HepG2 (cell line): ENCODE measurements at regions not wholly inside any gene's neighbourhood (a gene's known extent, or its start where the extent isn't known, plus 50 kb on each side); places are given as distances from the start of the nearest gene placed in this dataset.
A peak's percentile ranks its signal among the peaks of the same experiment; 100 is the strongest.

ENCODE experiments used
- ATF7 ChIP-seq, 2 experiments: fragments of 450-650 bp in 1 of 2; sonication (generic) in 1 of 2; formaldehyde crosslinking in 1 of 2; IDR thresholded peaks; 2 replicates each; pipeline versions ENCODE4 v1.4.0 to v1.6.1; 2016 to 2020; ENCODE audit warnings: antibody characterized with exemption in 1 of 2, mild to moderate bottlenecking in 1 of 2, missing genetic modification reagents in 1 of 2
- CEBPG ChIP-seq: IDR thresholded peaks from 2 replicates; pipeline ENCODE4 v1.6.1; 2016
- GABPB1 ChIP-seq: IDR thresholded peaks from 2 replicates; pipeline ENCODE4 v1.6.1; 2016; ENCODE audit warnings: mild to moderate bottlenecking, missing genetic modification reagents, moderate library complexity, missing compliant biosample characterization
- GATAD2A ChIP-seq: IDR thresholded peaks from 2 replicates; pipeline ENCODE4 v1.6.1; 2016
- JUN ChIP-seq: sonication (generic); formaldehyde crosslinking; IDR thresholded peaks from 2 replicates; pipeline ENCODE4 v1.4.0; 2020; ENCODE audit warnings: mild to moderate bottlenecking, missing genetic modification reagents
- KDM5B ChIP-seq: sonication (generic); formaldehyde crosslinking; IDR thresholded peaks from 2 replicates; pipeline ENCODE4 v1.4.0; 2020; ENCODE audit warnings: missing genetic modification reagents, mild to moderate bottlenecking, borderline replicate concordance
- MAFF ChIP-seq: IDR thresholded peaks from 2 replicates; pipeline ENCODE4 v1.6.1; 2011; ENCODE audit warnings: low read depth, low read length, improper control_type of control experiment
- MAFG ChIP-seq: sonication (generic); formaldehyde crosslinking; IDR thresholded peaks from 2 replicates; pipeline ENCODE4 v1.5.1; 2020; ENCODE audit warnings: mild to moderate bottlenecking, missing genetic modification reagents
- MEIS1 ChIP-seq: sonication (generic); formaldehyde crosslinking; IDR thresholded peaks from 2 replicates; pipeline ENCODE4 v1.9.0; 2021; ENCODE audit warnings: mild to moderate bottlenecking, missing genetic modification reagents, moderate library complexity, borderline replicate concordance
- MEIS2 ChIP-seq: sonication (generic); formaldehyde crosslinking; IDR thresholded peaks from 2 replicates; pipeline ENCODE4 v1.9.0; 2021; ENCODE audit warnings: mild to moderate bottlenecking, missing genetic modification reagents
- NCOR1 ChIP-seq: fragments of 200-600 bp; sonication (generic); IDR thresholded peaks from 2 replicates; pipeline ENCODE4 v1.7.0; 2017; ENCODE audit warnings: antibody characterized with exemption, low read length, borderline replicate concordance
- NR2C2 ChIP-seq: sonication (generic); formaldehyde crosslinking; IDR thresholded peaks from 2 replicates; pipeline ENCODE4 v1.4.0; 2020; ENCODE audit warnings: missing genetic modification reagents, mild to moderate bottlenecking, moderate library complexity, borderline replicate concordance
- ZNF570 ChIP-seq: sonication (generic); formaldehyde crosslinking; IDR thresholded peaks from 2 replicates; pipeline ENCODE4 v1.4.0; 2020; ENCODE audit warnings: mild to moderate bottlenecking, missing genetic modification reagents, borderline replicate concordance
- TF ChIP-seq, protein P1 (sequence below), 2 experiments: fragments of 450-650 bp in 1 of 2; sonication (generic) in 1 of 2; formaldehyde crosslinking; IDR thresholded peaks; 2 replicates each; pipeline versions ENCODE4 v1.5.0 to v1.8.0; 2020 to 2022; ENCODE audit warnings: mild to moderate bottlenecking in 1 of 2, missing genetic modification reagents in 1 of 2
- TF ChIP-seq, protein P2 (sequence below): sonication (generic); formaldehyde crosslinking; IDR thresholded peaks from 2 replicates; pipeline ENCODE4 v1.4.0; 2020; ENCODE audit warnings: low read depth, missing genetic modification reagents
- TF ChIP-seq, protein P3 (sequence below): sonication (generic); IDR thresholded peaks from 2 replicates; pipeline ENCODE4 v1.6.1; 2016; ENCODE audit warnings: low read depth, borderline replicate concordance
- TF ChIP-seq, protein P4 (sequence below): sonication (generic); formaldehyde crosslinking; IDR thresholded peaks from 2 replicates; pipeline ENCODE4 v1.9.0; 2021; ENCODE audit warnings: missing genetic modification reagents, borderline replicate concordance
- TF ChIP-seq, protein P5 (sequence below): sonication (generic); formaldehyde crosslinking; IDR thresholded peaks from 2 replicates; pipeline ENCODE4 v1.4.0; 2020; ENCODE audit warnings: missing genetic modification reagents

DNA sequence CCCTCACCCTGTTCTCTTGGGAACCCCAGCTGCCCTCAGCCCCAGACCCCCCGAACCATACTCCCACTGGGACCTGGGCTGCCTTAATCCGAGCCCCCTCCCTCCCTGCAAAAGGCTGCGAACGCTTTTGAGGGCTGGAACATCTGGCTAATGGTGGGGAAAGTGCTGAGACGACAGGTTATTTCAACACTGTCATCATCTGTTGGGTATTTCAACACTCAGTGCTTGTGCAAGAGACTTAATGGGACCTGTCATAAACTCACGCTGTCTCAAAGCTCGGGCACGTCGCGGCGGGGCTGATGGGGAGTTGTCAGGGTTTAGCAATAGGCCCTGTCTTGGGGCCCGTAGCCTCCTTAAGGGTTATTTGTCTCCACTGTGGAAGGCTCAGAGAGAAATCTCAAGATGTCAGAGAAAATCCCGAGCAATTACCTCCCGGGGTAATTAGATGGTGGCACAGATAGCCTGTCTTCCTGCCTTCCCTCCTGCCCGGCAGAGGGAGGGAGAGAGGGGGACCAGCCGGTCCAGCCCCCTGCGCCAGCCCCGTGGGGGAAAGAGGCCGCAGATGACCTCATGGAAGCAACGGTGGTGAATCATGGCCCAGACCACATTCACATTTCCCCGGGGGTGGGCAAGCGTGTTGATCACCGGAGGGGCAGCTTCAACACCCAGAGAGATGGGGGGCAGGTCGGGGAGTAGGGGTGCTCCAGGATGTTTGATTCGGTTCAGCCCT lies 88.7 kb upstream of the MYL10 start (continued):
- TF ChIP-seq, protein P1, sequence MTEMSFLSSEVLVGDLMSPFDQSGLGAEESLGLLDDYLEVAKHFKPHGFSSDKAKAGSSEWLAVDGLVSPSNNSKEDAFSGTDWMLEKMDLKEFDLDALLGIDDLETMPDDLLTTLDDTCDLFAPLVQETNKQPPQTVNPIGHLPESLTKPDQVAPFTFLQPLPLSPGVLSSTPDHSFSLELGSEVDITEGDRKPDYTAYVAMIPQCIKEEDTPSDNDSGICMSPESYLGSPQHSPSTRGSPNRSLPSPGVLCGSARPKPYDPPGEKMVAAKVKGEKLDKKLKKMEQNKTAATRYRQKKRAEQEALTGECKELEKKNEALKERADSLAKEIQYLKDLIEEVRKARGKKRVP (CRISPR knock-in tag; IDR thresholded peaks at IDR 0.05) = peak in 1 of 2 experiments; percentile 87; a peak in 2 of 4 replicates
- TF ChIP-seq, protein P2, sequence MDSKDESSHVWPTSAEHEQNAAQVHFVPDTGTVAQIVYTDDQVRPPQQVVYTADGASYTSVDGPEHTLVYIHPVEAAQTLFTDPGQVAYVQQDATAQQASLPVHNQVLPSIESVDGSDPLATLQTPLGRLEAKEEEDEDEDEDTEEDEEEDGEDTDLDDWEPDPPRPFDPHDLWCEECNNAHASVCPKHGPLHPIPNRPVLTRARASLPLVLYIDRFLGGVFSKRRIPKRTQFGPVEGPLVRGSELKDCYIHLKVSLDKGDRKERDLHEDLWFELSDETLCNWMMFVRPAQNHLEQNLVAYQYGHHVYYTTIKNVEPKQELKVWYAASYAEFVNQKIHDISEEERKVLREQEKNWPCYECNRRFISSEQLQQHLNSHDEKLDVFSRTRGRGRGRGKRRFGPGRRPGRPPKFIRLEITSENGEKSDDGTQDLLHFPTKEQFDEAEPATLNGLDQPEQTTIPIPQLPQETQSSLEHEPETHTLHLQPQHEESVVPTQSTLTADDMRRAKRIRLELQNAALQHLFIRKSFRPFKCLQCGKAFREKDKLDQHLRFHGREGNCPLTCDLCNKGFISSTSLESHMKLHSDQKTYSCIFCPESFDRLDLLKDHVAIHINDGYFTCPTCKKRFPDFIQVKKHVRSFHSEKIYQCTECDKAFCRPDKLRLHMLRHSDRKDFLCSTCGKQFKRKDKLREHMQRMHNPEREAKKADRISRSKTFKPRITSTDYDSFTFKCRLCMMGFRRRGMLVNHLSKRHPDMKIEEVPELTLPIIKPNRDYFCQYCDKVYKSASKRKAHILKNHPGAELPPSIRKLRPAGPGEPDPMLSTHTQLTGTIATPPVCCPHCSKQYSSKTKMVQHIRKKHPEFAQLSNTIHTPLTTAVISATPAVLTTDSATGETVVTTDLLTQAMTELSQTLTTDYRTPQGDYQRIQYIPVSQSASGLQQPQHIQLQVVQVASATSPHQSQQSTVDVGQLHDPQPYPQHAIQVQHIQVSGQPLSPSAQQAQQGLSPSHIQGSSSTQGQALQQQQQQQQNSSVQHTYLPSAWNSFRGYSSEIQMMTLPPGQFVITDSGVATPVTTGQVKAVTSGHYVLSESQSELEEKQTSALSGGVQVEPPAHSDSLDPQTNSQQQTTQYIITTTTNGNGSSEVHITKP (CRISPR knock-in tag) = peak; percentile 93
- peak; percentile 96 for TF ChIP-seq MAFF
- peak; percentile 75 for TF ChIP-seq GATAD2A (CRISPR knock-in tag)
- no peak for TF ChIP-seq ZNF570 (CRISPR knock-in tag)
- TF ChIP-seq NR2C2 (CRISPR knock-in tag) = peak; percentile 58; the same call in 1 of the 2 replicates
- TF ChIP-seq CEBPG = peak; percentile 93
- TF ChIP-seq GABPB1 = no peak
- 0 out of 2 replicates have a peak, but pooled peaks have one; percentile 8 for TF ChIP-seq ATF7 (IDR thresholded peaks at IDR 0.05)
- no peak for TF ChIP-seq ATF7 (CRISPR knock-in tag; IDR thresholded peaks at IDR 0.05)
- TF ChIP-seq NCOR1 = peak; percentile 31; the same call in 1 of the 2 replicates
- peak; percentile 75; the same call in 1 of the 2 replicates for TF ChIP-seq MEIS1
- TF ChIP-seq, protein P3, sequence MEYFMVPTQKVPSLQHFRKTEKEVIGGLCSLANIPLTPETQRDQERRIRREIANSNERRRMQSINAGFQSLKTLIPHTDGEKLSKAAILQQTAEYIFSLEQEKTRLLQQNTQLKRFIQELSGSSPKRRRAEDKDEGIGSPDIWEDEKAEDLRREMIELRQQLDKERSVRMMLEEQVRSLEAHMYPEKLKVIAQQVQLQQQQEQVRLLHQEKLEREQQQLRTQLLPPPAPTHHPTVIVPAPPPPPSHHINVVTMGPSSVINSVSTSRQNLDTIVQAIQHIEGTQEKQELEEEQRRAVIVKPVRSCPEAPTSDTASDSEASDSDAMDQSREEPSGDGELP = peak; percentile 83
- TF ChIP-seq MEIS2 (CRISPR knock-in tag) = peak; percentile 67
- TF ChIP-seq, protein P4, sequence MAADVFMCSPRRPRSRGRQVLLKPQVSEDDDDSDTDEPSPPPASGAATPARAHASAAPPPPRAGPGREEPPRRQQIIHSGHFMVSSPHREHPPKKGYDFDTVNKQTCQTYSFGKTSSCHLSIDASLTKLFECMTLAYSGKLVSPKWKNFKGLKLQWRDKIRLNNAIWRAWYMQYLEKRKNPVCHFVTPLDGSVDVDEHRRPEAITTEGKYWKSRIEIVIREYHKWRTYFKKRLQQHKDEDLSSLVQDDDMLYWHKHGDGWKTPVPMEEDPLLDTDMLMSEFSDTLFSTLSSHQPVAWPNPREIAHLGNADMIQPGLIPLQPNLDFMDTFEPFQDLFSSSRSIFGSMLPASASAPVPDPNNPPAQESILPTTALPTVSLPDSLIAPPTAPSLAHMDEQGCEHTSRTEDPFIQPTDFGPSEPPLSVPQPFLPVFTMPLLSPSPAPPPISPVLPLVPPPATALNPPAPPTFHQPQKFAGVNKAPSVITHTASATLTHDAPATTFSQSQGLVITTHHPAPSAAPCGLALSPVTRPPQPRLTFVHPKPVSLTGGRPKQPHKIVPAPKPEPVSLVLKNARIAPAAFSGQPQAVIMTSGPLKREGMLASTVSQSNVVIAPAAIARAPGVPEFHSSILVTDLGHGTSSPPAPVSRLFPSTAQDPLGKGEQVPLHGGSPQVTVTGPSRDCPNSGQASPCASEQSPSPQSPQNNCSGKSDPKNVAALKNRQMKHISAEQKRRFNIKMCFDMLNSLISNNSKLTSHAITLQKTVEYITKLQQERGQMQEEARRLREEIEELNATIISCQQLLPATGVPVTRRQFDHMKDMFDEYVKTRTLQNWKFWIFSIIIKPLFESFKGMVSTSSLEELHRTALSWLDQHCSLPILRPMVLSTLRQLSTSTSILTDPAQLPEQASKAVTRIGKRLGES (CRISPR knock-in tag) = no peak
- TF ChIP-seq, protein P5, sequence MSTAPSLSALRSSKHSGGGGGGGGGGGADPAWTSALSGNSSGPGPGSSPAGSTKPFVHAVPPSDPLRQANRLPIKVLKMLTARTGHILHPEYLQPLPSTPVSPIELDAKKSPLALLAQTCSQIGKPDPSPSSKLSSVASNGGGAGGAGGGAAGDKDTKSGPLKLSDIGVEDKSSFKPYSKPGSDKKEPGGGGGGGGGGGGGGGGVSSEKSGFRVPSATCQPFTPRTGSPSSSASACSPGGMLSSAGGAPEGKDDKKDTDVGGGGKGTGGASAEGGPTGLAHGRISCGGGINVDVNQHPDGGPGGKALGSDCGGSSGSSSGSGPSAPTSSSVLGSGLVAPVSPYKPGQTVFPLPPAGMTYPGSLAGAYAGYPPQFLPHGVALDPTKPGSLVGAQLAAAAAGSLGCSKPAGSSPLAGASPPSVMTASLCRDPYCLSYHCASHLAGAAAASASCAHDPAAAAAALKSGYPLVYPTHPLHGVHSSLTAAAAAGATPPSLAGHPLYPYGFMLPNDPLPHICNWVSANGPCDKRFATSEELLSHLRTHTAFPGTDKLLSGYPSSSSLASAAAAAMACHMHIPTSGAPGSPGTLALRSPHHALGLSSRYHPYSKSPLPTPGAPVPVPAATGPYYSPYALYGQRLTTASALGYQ (CRISPR knock-in tag) = no peak
- peak; percentile 45; the same call in 1 of the 2 replicates for TF ChIP-seq JUN
- no peak for TF ChIP-seq KDM5B (CRISPR knock-in tag)
- peak; percentile 72 for TF ChIP-seq MAFG
